Progenitor cell of endocrine pancreas (in vitro differentiated cells): ENCODE measurements at regions not wholly inside any gene's neighbourhood (a gene's known extent, or its start where the extent isn't known, plus 50 kb on each side); places are given as distances from the start of the nearest gene placed in this dataset.
"Not testable (repeated sequence)": the region's sequence is repeated elsewhere in the genome, so short reads cannot be mapped to it uniquely, and the experiment has no call there.

Experiments used
- DNase-seq: peaks from one replicate; pipeline ENCODE4 v3.0.0; 2021; ENCODE audit warnings: low spot score; ENCODE audit not compliant: unreplicated experiment
- H3K27ac Mint-ChIP-seq: 2 replicates; pipeline ENCODE4 v1.8.0; 2021; ENCODE audit warnings: mild to moderate bottlenecking, moderate library complexity, mixed read lengths
- H3K27me3 Mint-ChIP-seq: 2 replicates; pipeline ENCODE4 v1.8.0; 2021; ENCODE audit warnings: mixed read lengths
- H3K36me3 Mint-ChIP-seq: 2 replicates; pipeline ENCODE4 v1.8.0; 2022; ENCODE audit warnings: mixed read lengths; ENCODE audit not compliant: insufficient read depth
- H3K4me1 Mint-ChIP-seq: 2 replicates; pipeline ENCODE4 v1.8.0; 2021; ENCODE audit warnings: low read depth, mixed read lengths
- H3K4me3 Mint-ChIP-seq: 2 replicates; pipeline ENCODE4 v1.8.0; 2021; ENCODE audit warnings: low read depth, mild to moderate bottlenecking, moderate library complexity, mixed read lengths
- H3K9me3 Mint-ChIP-seq: 2 replicates; pipeline ENCODE4 v1.8.0; 2021; ENCODE audit warnings: low read depth, mixed read lengths
- CTCF ChIP-seq: fragments of 200-600 bp; sonication (generic); IDR thresholded peaks from one replicate; pipeline ENCODE4 v1.5.0; 2021; ENCODE audit warnings: antibody characterized with exemption, mild to moderate bottlenecking; ENCODE audit not compliant: unreplicated experiment

GRCh38 chr21:15669247-15669646, 60.5 kb upstream of the USP25 start:
- Mint-ChIP-seq H3K4me3 (no peak overlapping the region), H3K27me3 (no peaks in the 10 kb centered on the region), H3K36me3 (no peaks in the 10 kb centered on the region), H3K9me3 (no peaks in the 10 kb centered on the region), H3K4me1 (peaks cover 11% of the 10 kb centered on the region), H3K27ac (no peak overlapping the region)
- no peak for DNase-seq
- TF ChIP-seq CTCF: no peak

GRCh38 chr21:15671188-15671587, 58.6 kb upstream of the USP25 start:
- TF ChIP-seq CTCF: no peak
- H3K4me3 Mint-ChIP-seq: no peak overlapping the region
- no peaks in the 10 kb centered on the region for H3K27me3 Mint-ChIP-seq
- H3K36me3 Mint-ChIP-seq: no peaks in the 10 kb centered on the region
- H3K9me3 Mint-ChIP-seq: no peaks in the 10 kb centered on the region
- DNase-seq: no peak
- H3K27ac Mint-ChIP-seq: peak overlapping the region; percentile 55
- peaks cover 11% of the 10 kb centered on the region for H3K4me1 Mint-ChIP-seq

- H3K4me1 Mint-ChIP-seq: peaks cover 11% of the 10 kb centered on the region
- not testable (repeated sequence) for DNase-seq, H3K27ac Mint-ChIP-seq, H3K36me3 Mint-ChIP-seq, H3K9me3 Mint-ChIP-seq, H3K4me3 Mint-ChIP-seq, H3K27me3 Mint-ChIP-seq
These were observed 57.2 kb upstream of the USP25 start for GRCh38 chr21:15672578-15672977.

GRCh38 chr21:15676935-15677334, 52.8 kb upstream of the USP25 start:
- H3K36me3 Mint-ChIP-seq: peaks cover 1% of the 10 kb centered on the region
- no peak overlapping the region for H3K27ac Mint-ChIP-seq
- no peaks in the 10 kb centered on the region for H3K27me3 Mint-ChIP-seq
- H3K9me3 Mint-ChIP-seq: peaks cover 9% of the 10 kb centered on the region
- H3K4me1 Mint-ChIP-seq: peaks cover 3% of the 10 kb centered on the region
- H3K4me3 Mint-ChIP-seq: no peak overlapping the region
- TF ChIP-seq CTCF: no peak
- DNase-seq: no peak

GRCh38 chr21:15679630-15680029, 50.2 kb upstream of the USP25 start:
- Mint-ChIP-seq H3K4me3 (no peak overlapping the region), H3K27me3 (no peaks in the 10 kb centered on the region), H3K4me1 (no peaks in the 10 kb centered on the region), H3K27ac (no peak overlapping the region), H3K36me3 (peaks cover 1% of the 10 kb centered on the region), H3K9me3 (peaks cover 9% of the 10 kb centered on the region)
- TF ChIP-seq CTCF: no peak
- no peak for DNase-seq
